H9 (cell line): ENCODE measurements at regions not wholly inside any gene's neighbourhood (a gene's known extent, or its start where the extent isn't known, plus 50 kb on each side); places are given as distances from the start of the nearest gene placed in this dataset.

Experiments used
- DNase-seq: peaks from one replicate; pipeline ENCODE4 v3.0.0-alpha.2; 2017
- H2AFZ ChIP-seq: one replicate; pipeline ENCODE4 v1.6.1; 2013; ENCODE audit warnings: mild to moderate bottlenecking, low read length, control low read depth, moderate library complexity
- H2AK5ac ChIP-seq: 2 replicates; pipeline ENCODE4 v1.6.1; 2013; ENCODE audit warnings: low read length, control low read depth, mixed read lengths; ENCODE audit not compliant: insufficient read length
- H2BK120ac ChIP-seq: one replicate; pipeline ENCODE4 v1.6.1; 2013; ENCODE audit warnings: low read depth, mild to moderate bottlenecking, low read length, control low read depth, inconsistent platforms; ENCODE audit not compliant: poor library complexity, severe bottlenecking
- H2BK12ac ChIP-seq: 2 replicates; pipeline ENCODE4 v1.6.1; 2013; ENCODE audit warnings: low read length, control low read depth, mixed read lengths, low read depth; ENCODE audit not compliant: insufficient read length
- H2BK15ac ChIP-seq: 2 replicates; pipeline ENCODE4 v1.6.1; 2013; ENCODE audit warnings: low read depth, low read length, control low read depth
- H2BK20ac ChIP-seq: one replicate; pipeline ENCODE4 v1.6.1; 2013; ENCODE audit warnings: low read depth, mild to moderate bottlenecking, low read length, control low read depth, inconsistent platforms; ENCODE audit not compliant: poor library complexity, severe bottlenecking
- H2BK5ac ChIP-seq: 2 replicates; pipeline ENCODE4 v1.6.1; 2013; ENCODE audit warnings: low read length, control low read depth, mixed read lengths; ENCODE audit not compliant: insufficient read length
- H3K14ac ChIP-seq: 2 replicates; pipeline ENCODE4 v1.6.1; 2013; ENCODE audit warnings: low read length, control low read depth; ENCODE audit not compliant: insufficient read depth
- H3K18ac ChIP-seq: 2 replicates; pipeline ENCODE4 v1.6.1; 2013; ENCODE audit warnings: low read depth, mild to moderate bottlenecking, mixed read lengths, low read length, control low read depth; ENCODE audit not compliant: insufficient read length
- H3K23ac ChIP-seq: 2 replicates; pipeline ENCODE4 v1.6.1; 2013; ENCODE audit warnings: low read length, control low read depth, mixed read lengths, low read depth; ENCODE audit not compliant: insufficient read length
- H3K23me2 ChIP-seq: 2 replicates; pipeline ENCODE4 v1.6.1; 2013; ENCODE audit warnings: low read depth, mild to moderate bottlenecking, mixed read lengths, low read length, control low read depth; ENCODE audit not compliant: insufficient read length, poor library complexity, severe bottlenecking
- H3K27ac ChIP-seq: 2 replicates; pipeline ENCODE4 v1.5.1; 2013; ENCODE audit warnings: low read length, control low read depth, mixed read lengths, low read depth; ENCODE audit not compliant: insufficient read length
- H3K27me3 ChIP-seq: 2 replicates; pipeline ENCODE4 v1.6.1; 2013; ENCODE audit warnings: low read length, control low read depth, inconsistent platforms; ENCODE audit not compliant: insufficient read depth
- H3K4ac ChIP-seq: 2 replicates; pipeline ENCODE4 v1.6.1; 2013; ENCODE audit warnings: low read depth, mild to moderate bottlenecking, control low read depth, inconsistent platforms, low read length, moderate library complexity
- H3K4me1 ChIP-seq: 2 replicates; pipeline ENCODE4 v1.6.1; 2013; ENCODE audit warnings: low read length, control low read depth, inconsistent platforms; ENCODE audit not compliant: insufficient read depth
- H3K4me2 ChIP-seq: 2 replicates; pipeline ENCODE4 v1.6.1; 2013; ENCODE audit warnings: low read length, control low read depth, mixed read lengths; ENCODE audit not compliant: insufficient read length, insufficient read depth
- H3K56ac ChIP-seq: 2 replicates; pipeline ENCODE4 v1.6.1; 2013; ENCODE audit warnings: low read depth, mild to moderate bottlenecking, mixed read lengths, low read length, control low read depth; ENCODE audit not compliant: insufficient read length
- H3K79me1 ChIP-seq: 2 replicates; pipeline ENCODE4 v1.6.1; 2013; ENCODE audit warnings: low read depth, mild to moderate bottlenecking, moderate library complexity, low read length, control low read depth, inconsistent platforms; ENCODE audit not compliant: insufficient read depth, poor library complexity, severe bottlenecking
- H3K79me2 ChIP-seq: 2 replicates; pipeline ENCODE4 v1.6.1; 2013; ENCODE audit warnings: low read length, control low read depth, inconsistent platforms; ENCODE audit not compliant: insufficient read depth
- H3K9ac ChIP-seq: 2 replicates; pipeline ENCODE4 v1.6.1; 2013; ENCODE audit warnings: low read length, control low read depth, mixed read lengths; ENCODE audit not compliant: insufficient read length; ENCODE audit errors: extremely low read depth
- H3K9me3 ChIP-seq: one replicate; pipeline ENCODE4 v1.6.1; 2013; ENCODE audit warnings: low read depth, low read length, inconsistent platforms; ENCODE audit not compliant: control insufficient read depth
- H3T11ph ChIP-seq: one replicate; pipeline ENCODE4 v1.6.1; 2013; ENCODE audit warnings: mild to moderate bottlenecking, low read length, control low read depth, inconsistent platforms
- H4K20me1 ChIP-seq: one replicate; pipeline ENCODE4 v1.6.1; 2013; ENCODE audit not compliant: control insufficient read depth, insufficient read length, insufficient read depth
- H4K5ac ChIP-seq: 2 replicates; pipeline ENCODE4 v1.6.1; 2013; ENCODE audit warnings: low read depth, mild to moderate bottlenecking, mixed read lengths, low read length, control low read depth; ENCODE audit not compliant: insufficient read length
- H4K8ac ChIP-seq: replicated peaks from 2 replicates; pipeline ENCODE4 v1.6.1; 2013; ENCODE audit warnings: low read length, control low read depth, mixed read lengths, low read depth; ENCODE audit not compliant: insufficient read length
- H4K91ac ChIP-seq: 2 replicates; pipeline ENCODE4 v1.6.1; 2013; ENCODE audit warnings: low read depth, mild to moderate bottlenecking, moderate library complexity, mixed read lengths, low read length, control low read depth; ENCODE audit not compliant: insufficient read length
- H3K27ac Mint-ChIP-seq, 3 experiments: 2 replicates in 2 of 3; 3 replicates in 1 of 3; pipeline ENCODE4 v1.8.0; 2020 to 2021; ENCODE audit warnings: mixed read lengths in 3 of 3, mild to moderate bottlenecking in 1 of 3, moderate library complexity in 1 of 3
- H3K27me3 Mint-ChIP-seq: 2 replicates; pipeline ENCODE4 v1.8.0; 2021; ENCODE audit warnings: low read depth, mild to moderate bottlenecking, moderate library complexity, mixed read lengths
- H3K36me3 Mint-ChIP-seq, 3 experiments: 2 replicates in 2 of 3; 3 replicates in 1 of 3; pipeline ENCODE4 v1.8.0; 2020 to 2021; ENCODE audit warnings: low read depth in 3 of 3, mixed read lengths in 3 of 3; ENCODE audit not compliant: insufficient read depth in 1 of 3
- H3K4me1 Mint-ChIP-seq, 2 experiments: 2 replicates each; pipeline ENCODE4 v1.8.0; 2020; ENCODE audit warnings: mixed read lengths in 2 of 2
- H3K4me3 Mint-ChIP-seq, 2 experiments: 2 replicates in 1 of 2; 3 replicates in 1 of 2; pipeline ENCODE4 v1.8.0; 2020 to 2021; ENCODE audit warnings: mild to moderate bottlenecking in 2 of 2, mixed read lengths in 2 of 2, moderate library complexity in 1 of 2
- H3K9me3 Mint-ChIP-seq, 2 experiments: 2 replicates in 1 of 2; 3 replicates in 1 of 2; pipeline ENCODE4 v1.8.0; 2020; ENCODE audit warnings: mild to moderate bottlenecking in 2 of 2, mixed read lengths in 2 of 2, moderate library complexity in 1 of 2
- WGBS: extraction: QIAGEN DNeasy Blood & Tissue Kit; methylation state at CpG from one replicate; pipeline ENCODE4 v1.1.7; 2013; ENCODE audit warnings: missing lambda C conversion rate, low lambda C conversion rate, mixed read lengths; ENCODE audit not compliant: insufficient read length; ENCODE audit errors: extremely low coverage; 5-methylcytosine and 5-hydroxymethylcytosine counted together
- TF ChIP-seq, protein P1 (sequence below): fragments of 200-600 bp; sonication (generic); conservative IDR thresholded peaks from 3 replicates; pipeline ENCODE4 v1.8.0; 2021; ENCODE audit warnings: antibody characterized with exemption, mild to moderate bottlenecking

DNA sequence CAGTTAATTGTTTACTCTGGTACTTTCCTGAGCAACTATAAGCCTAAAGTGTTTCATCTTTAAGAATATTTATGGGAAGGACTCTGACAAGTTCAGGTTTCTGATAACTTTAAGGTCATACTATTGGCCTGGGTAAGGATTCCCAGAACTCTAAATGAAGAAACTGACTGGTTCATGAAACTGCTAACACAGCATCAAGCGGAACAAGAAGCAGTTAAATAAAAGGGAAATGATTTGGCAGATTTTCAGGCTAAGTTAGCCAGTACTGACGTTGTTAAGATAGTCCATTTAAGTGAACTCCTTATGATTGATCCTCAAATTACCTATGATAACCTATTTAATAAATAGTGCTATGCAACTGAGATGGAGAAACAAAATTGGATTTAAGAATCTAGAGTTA, 101.6 kb upstream of the CES5A start:
- Histone ChIP-seq H2BK12ac (no peak overlapping the region), H3K23me2 (no peaks in the 10 kb centered on the region), H2BK5ac (no peak overlapping the region), H2BK120ac (no peak overlapping the region), H3K14ac (no peak overlapping the region), H3K27ac (no peak overlapping the region), H4K20me1 (no peaks in the 10 kb centered on the region), H3K4me1 (peaks cover 2% of the 10 kb centered on the region; the same call in 1 of the 2 replicates), H3K56ac (no peak overlapping the region), H3K79me2 (no peaks in the 10 kb centered on the region), H3K23ac (no peak overlapping the region), H3K27me3 (no peaks in the 10 kb centered on the region), H2AK5ac (no peak overlapping the region), H3K4me2 (no peak overlapping the region), H3K9ac (no peak overlapping the region), H2BK15ac (no peak overlapping the region), H4K5ac (no peak overlapping the region), H4K91ac (no peak overlapping the region), H3K9me3 (no peaks in the 10 kb centered on the region), H3K79me1 (no peaks in the 10 kb centered on the region), H2AFZ (no peak overlapping the region), H3K18ac (no peak overlapping the region), H4K8ac (no peak overlapping the region), H3K4ac (no peak overlapping the region), H2BK20ac (no peak overlapping the region), H3T11ph (no peak overlapping the region)
- no peaks in the 10 kb centered on the region for H3K27me3 Mint-ChIP-seq
- no peaks in the 10 kb centered on the region for H3K9me3 Mint-ChIP-seq
- DNase-seq: no peak
- no peak overlapping the region for H3K4me3 Mint-ChIP-seq
- TF ChIP-seq, protein P1, sequence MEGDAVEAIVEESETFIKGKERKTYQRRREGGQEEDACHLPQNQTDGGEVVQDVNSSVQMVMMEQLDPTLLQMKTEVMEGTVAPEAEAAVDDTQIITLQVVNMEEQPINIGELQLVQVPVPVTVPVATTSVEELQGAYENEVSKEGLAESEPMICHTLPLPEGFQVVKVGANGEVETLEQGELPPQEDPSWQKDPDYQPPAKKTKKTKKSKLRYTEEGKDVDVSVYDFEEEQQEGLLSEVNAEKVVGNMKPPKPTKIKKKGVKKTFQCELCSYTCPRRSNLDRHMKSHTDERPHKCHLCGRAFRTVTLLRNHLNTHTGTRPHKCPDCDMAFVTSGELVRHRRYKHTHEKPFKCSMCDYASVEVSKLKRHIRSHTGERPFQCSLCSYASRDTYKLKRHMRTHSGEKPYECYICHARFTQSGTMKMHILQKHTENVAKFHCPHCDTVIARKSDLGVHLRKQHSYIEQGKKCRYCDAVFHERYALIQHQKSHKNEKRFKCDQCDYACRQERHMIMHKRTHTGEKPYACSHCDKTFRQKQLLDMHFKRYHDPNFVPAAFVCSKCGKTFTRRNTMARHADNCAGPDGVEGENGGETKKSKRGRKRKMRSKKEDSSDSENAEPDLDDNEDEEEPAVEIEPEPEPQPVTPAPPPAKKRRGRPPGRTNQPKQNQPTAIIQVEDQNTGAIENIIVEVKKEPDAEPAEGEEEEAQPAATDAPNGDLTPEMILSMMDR: no peak
- H3K36me3 Mint-ChIP-seq: no peaks in the 10 kb centered on the region; a peak in 1 of 7 replicates
- H3K4me1 Mint-ChIP-seq: peaks cover 10 to 12% of the 10 kb centered on the region in 2 experiments
- H3K27ac Mint-ChIP-seq: no peak overlapping the region
- no CpG with 5 or more reads among the region's 2 CpGs for WGBS
